NCI-H2196 (cell line): ENCODE measurements at regions not wholly inside any gene's neighbourhood (a gene's known extent, or its start where the extent isn't known, plus 50 kb on each side); places are given as distances from the start of the nearest gene placed in this dataset.

Experiments
- DNase-seq: peaks from one replicate; lab custom pipeline; 2025; ENCODE audit not compliant: unreplicated experiment; lab: John Stamatoyannopoulos, UW

DNA sequence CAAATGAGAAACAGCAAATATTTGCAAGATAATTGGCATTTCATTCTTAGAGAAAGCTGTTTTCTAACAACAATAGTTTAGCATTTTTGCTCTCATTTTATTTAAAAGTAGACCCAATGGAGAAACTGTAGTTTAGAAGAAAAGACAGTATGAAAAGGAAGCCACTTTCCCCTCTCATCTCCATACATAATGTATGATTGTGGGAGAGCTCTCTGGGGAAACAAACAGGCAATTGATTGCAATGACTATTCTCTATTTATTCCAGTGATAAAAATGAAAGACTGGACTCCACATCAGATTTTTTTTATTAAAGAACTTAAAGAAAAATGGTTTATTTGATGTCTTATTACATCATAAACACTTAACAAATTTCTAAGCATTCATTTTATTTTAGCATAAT, 116.8 kb upstream of the SASH1 start:
- no peak for DNase-seq

DNA sequence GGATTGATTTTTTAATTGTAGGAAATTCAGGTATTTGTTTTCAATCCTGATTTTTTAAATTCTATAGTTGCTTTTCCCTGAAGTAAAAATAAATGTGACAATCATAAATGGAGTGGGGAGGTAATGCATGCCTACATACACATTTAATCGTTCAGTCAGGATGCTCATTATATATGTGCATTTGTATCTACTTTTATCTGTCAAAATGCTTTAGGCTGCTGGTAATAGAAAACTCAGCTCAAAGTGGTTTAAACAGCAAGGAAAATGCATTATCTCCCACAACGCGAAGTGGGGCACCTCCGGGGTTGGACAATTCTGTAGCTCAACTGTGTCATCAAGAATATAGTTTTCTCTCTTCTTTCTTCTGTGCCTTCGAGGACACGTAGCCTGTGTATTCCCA, 116.4 kb upstream of the SASH1 start:
- no peak for DNase-seq

DNA sequence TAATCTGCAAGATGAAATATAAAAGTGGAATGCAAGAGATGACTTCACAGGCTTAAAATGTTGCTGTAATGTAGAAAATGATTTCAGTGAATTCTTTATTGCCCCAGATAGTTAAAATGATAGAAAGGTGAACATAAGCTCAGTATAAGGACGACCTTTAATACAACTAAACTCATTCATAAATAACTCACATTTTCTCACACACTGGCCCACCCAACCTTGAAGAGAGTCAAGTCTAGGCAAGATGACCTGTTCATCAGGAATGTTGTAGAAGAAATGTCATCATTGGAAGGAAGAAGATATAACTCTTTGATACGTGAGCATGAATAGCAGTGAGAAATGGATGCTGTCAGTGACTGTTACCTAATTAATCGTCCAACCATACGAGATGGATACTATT, 111.1 kb upstream of the SASH1 start:
- DNase-seq: no peak

DNA sequence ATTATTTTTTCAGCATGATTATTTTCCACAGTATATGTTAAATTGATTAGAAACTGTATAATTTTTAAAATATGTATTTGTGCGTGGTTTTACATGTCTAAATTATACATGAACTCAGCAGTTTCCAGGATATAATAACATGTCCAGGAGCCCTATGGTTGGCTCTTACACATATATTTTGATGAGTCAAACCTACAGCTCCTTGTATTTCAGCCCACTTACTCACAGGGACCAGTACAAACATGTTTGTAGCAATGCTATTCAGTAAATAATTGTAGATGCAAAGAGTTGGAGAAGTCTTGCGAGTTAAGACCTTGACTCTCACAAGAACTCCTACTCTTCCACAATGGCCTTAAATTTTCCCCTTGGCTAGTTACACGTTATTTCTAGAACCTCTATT, 107.2 kb upstream of the SASH1 start:
- DNase-seq: no peak

DNA sequence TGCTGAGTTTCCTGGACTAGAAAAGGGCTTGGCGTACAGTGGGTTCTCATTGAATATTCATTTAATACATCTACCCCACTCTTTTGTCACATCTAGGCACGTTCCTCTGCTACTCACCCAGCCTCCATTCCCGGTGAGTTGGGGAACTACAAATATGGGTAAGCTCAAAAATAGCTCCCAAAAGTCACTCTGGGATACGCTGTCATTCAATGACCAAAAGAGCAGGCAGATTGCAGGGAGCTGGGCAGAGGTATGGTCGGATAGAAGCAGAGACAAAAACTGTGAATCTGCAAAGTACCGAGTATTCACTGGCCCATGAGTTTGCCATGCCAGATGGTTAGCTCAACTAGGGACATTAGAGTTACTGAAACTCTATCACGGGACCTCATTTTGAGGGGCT, 103.9 kb upstream of the SASH1 start:
- DNase-seq: no peak

DNA sequence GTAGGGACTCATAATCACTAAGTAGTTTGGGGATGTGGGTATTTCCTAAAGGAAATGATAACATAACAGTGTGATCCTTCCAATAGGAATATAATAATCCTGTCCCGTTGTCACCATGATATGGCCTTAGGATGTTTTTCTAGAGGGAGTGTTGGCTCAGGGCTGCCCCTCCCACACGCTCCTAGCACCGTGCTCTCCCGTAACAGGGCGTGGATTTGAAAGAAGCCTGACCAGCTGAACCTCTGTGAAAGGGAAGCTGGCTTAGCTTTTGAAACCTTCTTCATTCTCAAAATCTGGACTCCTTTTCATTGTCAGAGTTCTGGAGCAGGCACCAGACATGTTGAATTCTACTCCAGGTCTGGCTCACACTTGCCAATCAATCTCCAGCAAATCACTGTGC, 103.4 kb upstream of the SASH1 start:
- no peak for DNase-seq

DNA sequence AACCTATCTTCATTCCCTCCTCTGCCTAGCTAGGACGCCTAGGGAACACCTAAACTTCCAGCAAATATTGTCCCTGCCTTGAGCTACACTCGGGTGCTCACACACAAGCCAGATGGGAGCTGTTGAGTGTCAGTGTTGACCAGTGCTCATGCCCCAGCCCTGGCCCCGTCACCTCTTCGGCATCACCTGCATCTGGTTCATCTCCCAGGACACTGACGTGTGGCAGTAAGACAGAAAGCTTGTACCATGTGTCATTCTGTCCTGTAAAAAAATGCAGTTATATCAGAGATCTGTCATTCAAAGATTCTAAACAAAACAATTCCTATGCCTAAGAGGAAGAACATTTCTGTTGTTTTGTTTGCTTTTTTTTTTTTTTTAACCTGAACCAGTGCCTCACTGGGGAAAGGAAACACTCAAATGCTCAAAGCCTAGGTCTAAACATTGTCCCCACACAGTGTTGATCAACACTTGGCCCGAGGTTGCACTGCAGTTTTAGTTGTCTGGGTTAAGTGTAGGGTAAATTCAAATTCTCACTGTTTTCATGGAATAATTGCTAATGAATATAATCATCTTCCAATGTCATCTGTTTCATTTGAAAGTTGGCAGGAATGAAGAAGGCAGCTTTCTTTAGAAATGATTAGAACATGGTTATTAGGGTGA, 102.7 kb upstream of the SASH1 start:
- DNase-seq: no peak

DNA sequence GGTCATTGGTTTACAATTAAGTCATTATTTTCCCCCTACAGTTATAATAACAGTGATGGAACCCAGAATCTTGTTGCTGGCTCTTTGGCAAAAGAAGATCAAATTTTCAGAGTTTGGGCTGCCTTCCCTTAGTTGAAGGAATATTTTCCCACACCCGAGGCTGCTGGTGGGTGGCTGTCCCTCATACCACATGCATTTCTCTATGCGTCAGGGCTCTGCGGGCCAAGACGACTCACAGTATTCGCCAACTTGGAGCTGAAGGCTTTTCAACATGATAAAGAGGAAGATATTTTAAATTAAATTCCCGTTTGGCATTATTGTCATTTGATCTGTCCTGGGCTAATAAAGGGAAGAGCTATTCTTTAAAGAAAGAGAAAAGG, 102.2 kb upstream of the SASH1 start:
- DNase-seq: no peak

DNA sequence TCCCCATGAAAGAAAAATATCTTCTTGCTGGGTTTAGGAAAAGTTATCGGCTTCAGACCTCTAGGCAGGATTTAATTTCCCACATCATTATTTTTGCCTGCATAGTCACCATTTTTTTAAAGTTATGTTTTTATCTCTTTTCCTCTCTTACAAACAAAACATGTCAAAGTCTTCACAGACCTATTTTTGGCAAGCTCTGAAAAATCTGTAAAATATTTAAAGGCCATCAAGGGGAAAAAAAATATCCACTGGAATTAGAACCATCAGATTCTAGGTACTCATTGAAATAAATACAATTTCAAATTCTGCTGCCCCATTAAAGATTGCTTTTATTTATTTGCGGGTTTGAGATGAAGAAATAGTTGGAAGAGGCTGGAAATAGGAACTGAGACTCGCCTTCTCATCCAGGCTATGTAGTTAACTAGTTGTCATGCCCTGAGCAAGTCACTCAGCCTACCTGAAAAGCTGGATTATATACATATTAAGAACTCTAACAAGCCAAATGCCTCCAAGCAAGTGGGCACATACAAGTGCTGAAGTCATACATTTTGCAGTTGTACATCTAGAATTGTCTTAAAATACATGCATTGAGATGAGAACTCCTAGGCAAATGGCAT, 101.7 kb upstream of the SASH1 start:
- no peak for DNase-seq

DNA sequence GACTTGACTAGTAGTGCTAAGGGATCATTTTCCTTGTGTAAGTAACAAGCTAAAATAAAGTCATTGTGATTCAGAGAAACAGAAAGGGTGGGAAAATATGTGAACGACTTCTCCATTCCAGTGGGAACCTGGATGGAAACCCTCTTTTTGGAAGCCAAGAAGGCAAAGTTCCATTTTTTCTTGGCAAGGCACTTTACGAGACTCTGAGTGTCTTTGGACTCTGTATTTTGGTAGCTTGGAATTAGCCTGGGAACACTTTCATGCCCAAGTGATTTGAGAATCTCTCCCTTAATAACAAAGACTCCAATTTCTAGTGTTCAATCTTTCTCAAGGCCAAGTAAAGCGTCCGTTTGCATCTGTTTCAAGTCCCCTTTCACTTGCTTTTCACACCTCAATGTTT, 100.5 kb upstream of the SASH1 start:
- no peak for DNase-seq

DNA sequence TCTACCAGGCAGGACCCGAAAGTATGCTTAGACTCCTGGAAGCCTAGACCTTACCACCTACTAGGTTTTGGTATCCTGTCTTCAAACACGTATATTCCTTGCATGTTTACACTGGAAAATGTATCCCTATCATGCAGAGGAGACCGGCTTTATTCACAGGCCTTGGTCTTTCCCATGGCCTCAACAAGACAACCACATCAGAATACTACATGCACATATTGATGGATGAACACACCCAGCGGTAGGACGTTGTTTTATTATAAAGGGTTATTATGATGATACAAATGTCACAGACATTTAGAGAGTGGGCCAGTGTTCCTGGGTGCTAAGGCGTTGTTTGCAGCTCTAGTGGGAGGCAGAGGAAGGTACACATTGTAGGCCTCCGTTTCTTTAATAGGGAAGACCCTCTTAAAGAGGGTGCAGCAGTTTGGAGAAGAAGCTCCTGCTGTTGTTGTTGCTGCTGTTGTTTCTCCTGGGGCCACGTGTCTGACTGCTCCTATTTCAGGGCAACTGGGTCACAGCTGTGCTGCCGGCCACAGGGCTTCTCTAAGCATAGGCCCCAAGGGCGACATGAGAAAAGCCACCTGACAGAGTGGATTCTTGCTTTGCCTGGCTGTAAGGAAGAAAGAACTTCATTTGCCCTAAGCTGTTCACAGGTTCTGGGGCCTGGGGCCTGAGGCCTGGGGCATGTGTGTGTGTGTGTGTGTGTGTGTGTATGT, 98.3 kb upstream of the SASH1 start:
- no peak for DNase-seq

DNA sequence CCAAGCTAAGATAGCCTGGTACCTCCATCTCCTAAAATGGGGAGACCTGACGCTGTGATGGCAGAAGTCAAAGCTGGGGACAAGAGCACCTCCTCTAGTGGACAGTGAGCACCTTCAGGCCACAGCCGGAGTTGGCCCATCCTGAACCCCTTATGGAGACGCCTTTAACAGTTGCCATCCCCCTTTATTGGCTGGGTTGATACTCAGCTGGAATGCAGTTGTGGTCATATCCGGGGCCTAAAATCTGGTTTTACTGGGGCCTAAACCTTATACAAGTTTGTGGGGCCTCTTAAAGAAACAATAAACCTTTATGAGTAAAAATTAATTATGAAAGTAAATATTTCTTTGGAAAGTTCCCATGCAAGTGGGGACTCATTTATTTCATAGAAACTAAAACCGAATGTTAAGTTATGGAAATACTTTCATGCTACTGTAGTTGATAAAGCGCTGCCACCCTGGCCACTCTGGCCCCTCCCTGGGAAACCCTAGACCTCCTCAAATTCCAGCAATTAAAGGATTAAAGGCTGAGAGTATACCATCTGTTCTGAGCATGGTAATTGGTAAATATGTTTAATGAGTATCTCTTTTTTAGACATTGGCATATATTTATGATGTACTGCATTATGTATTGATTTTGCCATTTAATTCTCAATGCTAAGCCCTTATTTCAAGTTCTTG, 95.1 kb upstream of the SASH1 start:
- no peak for DNase-seq

DNA sequence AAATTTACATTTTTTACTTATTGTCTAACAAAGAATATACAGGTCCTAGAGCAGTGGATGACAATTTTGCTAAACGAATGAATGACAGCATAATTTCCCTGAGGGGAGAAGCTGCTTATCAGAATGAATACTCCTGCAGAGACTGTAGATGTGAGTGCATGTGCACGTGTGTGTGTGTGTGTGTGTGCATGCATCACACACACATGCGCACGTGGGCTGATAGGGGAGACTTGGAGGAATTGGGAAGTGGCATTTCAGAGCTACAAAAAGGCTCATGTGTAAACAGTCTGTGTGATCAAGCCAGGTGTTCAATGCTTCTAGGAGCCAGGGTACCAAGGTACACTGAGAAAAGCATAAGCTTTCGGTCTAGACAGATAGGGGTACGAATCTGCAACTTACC, 93.5 kb upstream of the SASH1 start:
- DNase-seq: no peak

DNA sequence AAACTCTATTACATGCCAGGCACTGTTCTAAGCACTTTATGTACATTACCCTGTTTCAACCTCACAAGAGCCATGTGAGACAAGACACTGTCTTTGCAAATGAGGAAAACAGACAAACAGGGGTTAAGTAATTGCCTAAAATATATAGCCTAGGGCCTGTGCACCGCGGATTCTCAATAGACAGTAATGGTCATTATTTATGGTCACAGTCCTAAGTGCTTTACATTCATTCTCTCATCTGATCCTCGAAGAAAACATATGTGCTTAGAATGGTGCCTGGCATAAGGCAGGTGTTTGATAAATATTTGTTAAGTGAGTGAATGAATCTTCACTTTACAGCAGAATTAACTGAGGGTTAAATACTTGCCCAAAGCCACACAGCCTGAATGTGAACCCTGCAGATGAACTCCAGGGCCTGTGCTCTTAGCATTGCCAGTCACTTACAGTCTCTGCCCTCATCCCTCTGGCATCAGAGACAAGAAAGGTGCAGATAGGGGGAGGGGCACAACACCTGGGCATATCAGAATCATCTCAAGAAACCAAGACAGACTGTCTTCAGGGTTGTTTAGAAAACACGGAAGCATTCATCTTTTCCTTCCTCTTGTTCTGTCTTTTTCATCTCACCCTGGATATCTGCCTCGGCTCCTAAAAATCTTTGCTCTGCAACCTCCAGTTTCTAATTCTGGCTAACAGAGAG, 92.8 kb upstream of the SASH1 start:
- no peak for DNase-seq

DNA sequence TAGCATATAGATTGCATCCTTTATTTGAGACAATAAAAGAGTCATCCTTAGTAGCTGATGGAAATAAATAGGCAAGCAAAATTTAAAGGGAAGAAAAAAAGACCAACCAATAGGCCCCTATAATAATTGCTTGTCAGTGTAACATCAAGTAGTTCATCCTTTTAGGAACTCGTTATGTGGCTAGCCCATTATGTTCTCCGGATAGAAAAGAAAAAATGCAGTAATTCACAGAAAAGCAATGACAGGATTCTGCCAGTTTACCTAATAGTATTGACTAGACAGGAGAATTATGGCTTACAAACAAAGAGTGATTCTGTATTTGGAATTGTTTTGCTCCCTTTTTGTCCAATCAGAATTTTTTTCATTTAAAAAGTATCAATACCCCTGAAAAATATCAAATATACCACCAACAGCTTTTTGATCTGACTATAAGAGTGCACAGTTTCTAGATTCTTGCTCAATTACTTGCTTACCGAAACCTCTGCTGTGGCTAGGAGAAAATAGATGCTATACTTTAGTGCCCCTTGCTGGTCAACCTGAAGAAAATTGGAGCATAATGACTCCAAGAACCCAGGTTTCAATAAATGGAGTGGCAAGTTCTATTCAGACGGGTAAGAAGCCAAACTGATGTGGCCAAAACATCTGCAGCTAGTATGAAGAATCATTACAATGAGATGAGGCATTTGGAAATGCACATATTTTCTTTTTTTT, 91.5 kb upstream of the SASH1 start:
- no peak for DNase-seq

DNA sequence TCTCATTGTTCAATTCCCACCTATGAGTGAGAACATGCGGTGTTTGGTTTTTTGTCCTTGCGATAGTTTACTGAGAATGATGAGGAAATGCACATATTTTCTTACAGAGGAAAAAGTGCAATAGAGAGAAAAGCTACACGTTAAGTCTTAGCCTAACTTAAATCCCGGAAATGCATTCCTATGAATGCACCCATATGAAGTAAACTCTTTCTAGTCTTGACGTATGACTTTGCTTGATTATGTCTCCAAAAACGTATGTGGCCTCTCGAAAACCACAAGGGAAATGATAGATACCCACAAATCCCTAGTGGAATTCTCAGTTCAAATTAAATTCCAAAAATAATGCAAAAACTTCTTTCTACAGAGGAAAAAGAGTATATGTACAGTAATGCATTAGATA, 90.7 kb upstream of the SASH1 start:
- DNase-seq: no peak

DNA sequence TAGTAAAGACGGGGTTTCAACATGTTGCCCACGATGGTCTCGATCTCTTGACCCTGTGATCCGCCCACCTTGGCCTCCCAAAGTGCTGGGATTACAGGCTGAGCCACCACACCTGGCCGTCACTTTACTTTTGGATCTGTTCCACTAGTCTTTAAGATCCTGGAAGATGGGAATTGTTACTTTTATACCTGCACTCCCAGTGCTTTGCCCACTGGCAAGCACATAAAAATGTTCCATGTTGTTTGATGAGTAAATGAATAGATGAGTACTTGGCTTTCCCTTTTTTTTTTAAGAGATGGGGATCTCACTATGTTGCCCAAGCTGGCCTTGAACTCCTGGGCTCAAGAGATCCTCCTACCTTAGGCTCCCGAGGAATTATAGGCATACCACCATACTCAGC, 84.8 kb upstream of the SASH1 start:
- DNase-seq: no peak

DNA sequence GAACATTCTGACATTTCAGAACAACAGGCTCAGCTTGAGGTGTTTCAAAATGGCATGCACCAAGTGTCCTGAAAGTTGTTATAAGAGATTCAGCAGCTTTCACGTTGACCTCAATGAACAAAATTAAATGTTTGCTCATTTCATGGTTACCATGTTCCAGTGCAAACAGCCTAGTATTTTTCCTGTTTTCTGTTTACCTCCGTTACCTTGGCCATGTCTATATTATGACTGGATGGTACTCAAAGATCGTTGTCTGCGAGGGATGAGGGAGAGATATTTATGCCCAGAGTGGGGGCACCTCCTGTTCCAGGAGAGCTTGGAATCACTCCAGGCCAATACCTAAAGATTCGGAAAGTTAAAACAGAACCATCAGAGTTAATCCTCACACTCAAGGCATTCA, 83.8 kb upstream of the SASH1 start:
- no peak for DNase-seq

DNA sequence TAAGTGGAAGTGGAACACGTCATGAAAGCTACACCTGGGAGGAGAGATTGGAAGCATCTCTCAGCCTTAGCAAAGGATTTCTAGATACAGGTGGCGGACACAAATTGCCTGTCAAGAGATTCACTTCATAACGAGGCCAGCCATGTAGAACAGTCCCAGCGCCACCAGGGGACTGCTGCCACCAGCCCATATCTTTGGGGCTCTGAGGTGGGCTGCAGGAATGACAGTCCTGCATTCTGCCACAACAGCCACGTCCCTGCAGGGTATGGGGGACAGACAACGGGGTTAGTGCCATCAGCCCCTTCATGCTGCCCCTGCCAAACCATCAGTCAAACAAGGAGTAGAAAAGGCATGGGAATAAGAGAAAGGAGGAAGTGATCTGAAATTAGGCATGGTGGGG, 81.2 kb upstream of the SASH1 start:
- DNase-seq: no peak

DNA sequence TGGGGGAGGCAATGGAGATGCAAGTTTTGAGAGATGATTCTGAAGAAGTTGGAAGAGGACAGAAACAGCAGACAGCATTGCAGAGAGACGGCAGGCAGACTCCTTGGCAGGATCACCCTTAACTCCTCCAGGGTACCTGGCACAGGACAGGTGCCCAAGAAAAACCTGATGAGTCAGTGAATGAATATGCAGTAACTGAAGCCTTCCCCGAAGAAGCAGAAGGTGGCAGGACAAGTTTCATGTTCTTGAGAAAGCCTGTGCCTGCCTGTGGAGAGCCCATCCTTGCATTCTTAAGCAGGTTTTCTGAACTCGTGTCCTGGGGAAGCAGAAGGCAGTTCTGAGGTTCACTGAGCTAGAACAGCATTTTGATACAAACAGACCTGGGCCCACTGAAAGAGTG, 79.6 kb upstream of the SASH1 start:
- DNase-seq: no peak

DNA sequence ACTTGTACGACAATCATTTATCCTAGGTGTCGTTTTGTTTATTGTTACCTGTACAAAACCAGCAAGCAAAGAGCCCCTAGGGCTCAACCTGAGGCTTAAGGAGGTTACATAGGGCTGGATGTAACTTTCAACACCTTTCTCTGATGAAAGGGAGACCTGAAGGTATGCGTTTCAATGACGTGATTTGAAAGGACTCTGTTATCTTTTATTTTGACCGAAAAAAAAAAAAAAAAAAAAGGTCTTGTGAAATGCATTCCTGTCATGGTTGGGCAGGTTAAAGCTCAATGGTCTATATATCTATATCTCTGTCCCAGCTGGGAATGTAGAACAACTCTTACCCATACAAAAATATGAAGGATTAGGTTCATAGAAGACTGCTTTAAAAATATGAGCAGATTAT, 78.7 kb upstream of the SASH1 start:
- DNase-seq: no peak
